ENCODE measurements at regions not wholly inside any gene's neighbourhood (a gene's known extent, or its start where the extent isn't known, plus 50 kb on each side); places are given as distances from the start of the nearest gene placed in this dataset.
"Not testable (repeated sequence)": the region's sequence is repeated elsewhere in the genome, so short reads cannot be mapped to it uniquely, and the experiment has no call there.

- Mint-ChIP-seq H3K27ac (no peak overlapping the region), H3K36me3 (ENCODE audit: low read depth) (no peaks in the 10 kb centered on the region), H3K4me1 (no peaks in the 10 kb centered on the region), H3K4me3 (no peak overlapping the region), H3K9me3 (peaks cover 13% of the 10 kb centered on the region), H3K27me3 (no peaks in the 10 kb centered on the region)
- no peak for TF ChIP-seq CTCF (IDR thresholded peaks at IDR 0.05)
- ATAC-seq (ENCODE audit: low read depth) (no peak), DNase-seq (no peak)
- intact Hi-C loops (cut with micrococcal nuclease), result no loop called here
- ChIA-PET CTCF (no interaction called here), POLR2A (no interaction called here)
Measured at GRCh38 chr21:34284666-34285065, 79.1 kb upstream of the KCNE2 start.

DNA sequence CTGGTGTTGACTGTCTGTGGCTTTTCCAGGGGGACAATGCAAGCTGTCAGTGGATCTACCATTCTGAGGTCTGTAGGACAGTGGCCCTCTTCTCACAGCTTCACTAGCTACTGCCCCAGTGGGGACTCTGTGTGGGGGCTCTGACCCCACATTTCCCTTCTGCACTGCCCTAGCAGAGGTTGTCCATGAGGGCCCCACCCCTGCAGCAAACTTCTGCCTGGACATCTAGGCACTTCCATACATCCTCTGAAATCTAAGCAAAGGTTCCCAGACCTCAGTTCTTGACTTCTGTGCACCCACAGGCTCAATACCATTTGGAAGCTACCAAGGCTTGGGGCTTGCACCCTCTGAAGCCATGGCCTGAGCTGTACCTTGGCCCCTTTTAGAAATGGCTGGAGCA, 75.8 kb upstream of the KCNE2 start:
- peaks cover 13% of the 10 kb centered on the region for H3K9me3 Mint-ChIP-seq
- DNase-seq; H3K36me3 Mint-ChIP-seq (ENCODE audit: low read depth); H3K4me3 Mint-ChIP-seq; ATAC-seq (ENCODE audit: low read depth); CTCF ChIA-PET; H3K4me1 Mint-ChIP-seq; H3K27me3 Mint-ChIP-seq; intact Hi-C loops (cut with micrococcal nuclease); H3K27ac Mint-ChIP-seq; POLR2A ChIA-PET: not testable (repeated sequence)

DNA sequence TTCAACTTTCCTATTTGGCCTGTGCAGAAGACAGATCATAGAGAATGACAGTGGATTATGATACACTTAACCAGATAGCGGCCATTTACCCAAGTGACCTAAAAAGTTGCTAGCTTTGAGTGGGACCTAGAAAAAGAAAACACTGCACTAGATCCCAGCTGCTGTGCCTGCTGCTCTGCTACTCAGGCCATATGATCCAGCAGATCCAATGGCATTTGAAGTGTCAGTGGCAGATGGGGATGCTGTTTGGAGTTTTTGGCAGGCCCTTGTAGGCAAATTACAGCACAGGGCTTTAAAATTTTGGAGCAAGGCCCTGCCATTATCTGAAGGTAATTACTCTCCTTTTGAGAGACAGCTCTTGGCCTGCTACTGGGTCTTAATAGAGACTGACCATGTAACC, 74.0 kb upstream of the KCNE2 start:
- Mint-ChIP-seq H3K4me1 (no peaks in the 10 kb centered on the region), H3K4me3 (no peak overlapping the region), H3K27me3 (peaks cover 2% of the 10 kb centered on the region), H3K27ac (no peak overlapping the region), H3K9me3 (peaks cover 13% of the 10 kb centered on the region), H3K36me3 (ENCODE audit: low read depth) (no peaks in the 10 kb centered on the region)
- intact Hi-C loops (cut with micrococcal nuclease), result no loop called here
- TF ChIP-seq CTCF (IDR thresholded peaks at IDR 0.05), result no peak
- DNase-seq (no peak), ATAC-seq (ENCODE audit: low read depth) (no peak)
- CTCF ChIA-PET, result no interaction called here
- POLR2A ChIA-PET, result no interaction called here

GRCh38 chr21:34296878-34297277, 66.9 kb upstream of the KCNE2 start:
- H3K4me3 Mint-ChIP-seq, result no peak overlapping the region
- no peak overlapping the region for H3K27ac Mint-ChIP-seq
- no peak for TF ChIP-seq CTCF (IDR thresholded peaks at IDR 0.05)
- CTCF ChIA-PET, result no interaction called here
- no peaks in the 10 kb centered on the region for H3K4me1 Mint-ChIP-seq
- peaks cover 2% of the 10 kb centered on the region for H3K27me3 Mint-ChIP-seq
- H3K36me3 Mint-ChIP-seq (ENCODE audit: low read depth), result no peaks in the 10 kb centered on the region
- intact Hi-C loops (cut with micrococcal nuclease), result no loop called here
- no peak for DNase-seq
- H3K9me3 Mint-ChIP-seq, result peaks cover 4% of the 10 kb centered on the region
- ATAC-seq (ENCODE audit: low read depth), result no peak
- POLR2A ChIA-PET, result no interaction called here

GRCh38 chr21:34298534-34299167, 65.2 kb upstream of the KCNE2 start:
- ATAC-seq (ENCODE audit: low read depth), result no peak
- H3K4me1 Mint-ChIP-seq, result no peaks in the 10 kb centered on the region
- H3K27me3 Mint-ChIP-seq, result peaks cover 7% of the 10 kb centered on the region
- intact Hi-C loops (cut with micrococcal nuclease), result no loop called here
- H3K9me3 Mint-ChIP-seq, result peaks cover 4% of the 10 kb centered on the region
- DNase-seq, result no peak
- no peak overlapping the region for H3K27ac Mint-ChIP-seq
- ChIA-PET POLR2A (no interaction called here), CTCF (no interaction called here)
- H3K4me3 Mint-ChIP-seq, result no peak overlapping the region
- no peak for TF ChIP-seq CTCF (IDR thresholded peaks at IDR 0.05)
- H3K36me3 Mint-ChIP-seq (ENCODE audit: low read depth), result no peaks in the 10 kb centered on the region

GRCh38 chr21:34299168-34299539, 64.7 kb upstream of the KCNE2 start:
- ATAC-seq (ENCODE audit: low read depth) (no peak), DNase-seq (no peak)
- ChIA-PET CTCF (no interaction called here), POLR2A (no interaction called here)
- intact Hi-C loops (cut with micrococcal nuclease), result no loop called here
- H3K27me3 Mint-ChIP-seq, result peaks cover 7% of the 10 kb centered on the region
- H3K36me3 Mint-ChIP-seq (ENCODE audit: low read depth), result no peaks in the 10 kb centered on the region
- no peak overlapping the region for H3K4me3 Mint-ChIP-seq
- no peaks in the 10 kb centered on the region for H3K4me1 Mint-ChIP-seq
- TF ChIP-seq CTCF (IDR thresholded peaks at IDR 0.05), result no peak
- H3K27ac Mint-ChIP-seq, result no peak overlapping the region
- peaks cover 4% of the 10 kb centered on the region for H3K9me3 Mint-ChIP-seq
